IMR-90 (cell line): ENCODE measurements at regions not wholly inside any gene's neighbourhood (a gene's known extent, or its start where the extent isn't known, plus 50 kb on each side); places are given as distances from the start of the nearest gene placed in this dataset.

Source experiments
- ATAC-seq: fragments of 200-7000 bp; cut with Tn5 transposase; 2 replicates; pipeline ENCODE4 v1.9.1; 2020; ENCODE audit warnings: low read depth, mild to moderate bottlenecking, moderate library complexity
- BruUV-seq: library from RNA; stranded (reverse); fragments of 400-500 nt; replicated peaks from 2 replicates; lab custom pipeline; 2021; lab: Mats Ljungman, UMichigan
- CTCF ChIA-PET: fragments of 300-600 bp; formaldehyde crosslinking; extraction: SDS; loops from one replicate; lab custom pipeline; 2021; ENCODE audit warnings: antibody characterized with exemption; lab: Yijun Ruan, JAX
- POLR2A ChIA-PET: fragments of 300-600 bp; sonication (Branson Sonifier 250); formaldehyde crosslinking; loops from one replicate; lab custom pipeline; 2022; ENCODE audit warnings: antibody characterized with exemption; ENCODE audit not compliant: unreplicated experiment; lab: Charles Lee
- DNase-seq: peaks from one replicate; pipeline ENCODE4 v3.0.0; 2013
- H2AFZ ChIP-seq: replicated peaks from 2 replicates; pipeline ENCODE3; 2013; ENCODE audit warnings: low read length, mild to moderate bottlenecking; ENCODE audit not compliant: poor library complexity
- H2AK5ac ChIP-seq: 2 replicates; pipeline ENCODE4 v1.6.1; 2013; ENCODE audit warnings: low read depth, low read length, inconsistent platforms
- H2AK9ac ChIP-seq: replicated peaks from 2 replicates; pipeline ENCODE3; 2013; ENCODE audit warnings: mild to moderate bottlenecking, low read depth, low read length, moderate library complexity; ENCODE audit not compliant: poor library complexity
- H2BK120ac ChIP-seq: 2 replicates; pipeline ENCODE4 v1.6.1; 2013; ENCODE audit warnings: low read depth, low read length, inconsistent platforms
- H2BK15ac ChIP-seq: 3 replicates; pipeline ENCODE4 v1.6.1; 2013; ENCODE audit warnings: low read depth, low read length, inconsistent platforms
- H2BK20ac ChIP-seq: 2 replicates; pipeline ENCODE4 v1.6.1; 2013; ENCODE audit warnings: low read depth, mild to moderate bottlenecking, inconsistent platforms, low read length, moderate library complexity
- H2BK5ac ChIP-seq: 2 replicates; pipeline ENCODE4 v1.6.1; 2013; ENCODE audit warnings: mild to moderate bottlenecking, low read depth, low read length, inconsistent platforms; ENCODE audit not compliant: poor library complexity, severe bottlenecking
- H3K14ac ChIP-seq: replicated peaks from 2 replicates; pipeline ENCODE4 v1.6.1; 2013; ENCODE audit warnings: low read depth, low read length, inconsistent platforms
- H3K18ac ChIP-seq: 2 replicates; pipeline ENCODE4 v1.6.1; 2013; ENCODE audit warnings: low read depth, low read length, control low read depth
- H3K23ac ChIP-seq: 2 replicates; pipeline ENCODE4 v1.6.1; 2013; ENCODE audit warnings: low read depth, low read length, inconsistent platforms
- H3K27ac ChIP-seq: 2 replicates; pipeline ENCODE4 v1.5.1; 2013; ENCODE audit warnings: mild to moderate bottlenecking, control low read depth, low read length; ENCODE audit not compliant: insufficient read depth
- H3K27me3 ChIP-seq: 2 replicates; pipeline ENCODE4 v1.6.1; 2013; ENCODE audit warnings: low read length; ENCODE audit not compliant: control insufficient read depth, insufficient read depth
- H3K36me3 ChIP-seq: 2 replicates; pipeline ENCODE4 v1.6.1; 2013; ENCODE audit warnings: low read length, mixed read lengths; ENCODE audit not compliant: control insufficient read depth, insufficient read depth
- H3K4ac ChIP-seq: 2 replicates; pipeline ENCODE4 v1.6.1; 2013; ENCODE audit warnings: low read depth, low read length, inconsistent platforms
- H3K4me1 ChIP-seq: 2 replicates; pipeline ENCODE4 v1.6.1; 2013; ENCODE audit warnings: low read length, mixed read lengths; ENCODE audit not compliant: control insufficient read depth, insufficient read depth
- H3K4me2 ChIP-seq: 2 replicates; pipeline ENCODE4 v1.6.1; 2013; ENCODE audit warnings: low read depth, mild to moderate bottlenecking, control low read depth, low read length, moderate library complexity
- H3K4me3 ChIP-seq: 2 replicates; pipeline ENCODE4 v1.5.1; 2013; ENCODE audit warnings: low read depth, mild to moderate bottlenecking, control low read depth, low read length, moderate library complexity; ENCODE audit not compliant: insufficient read depth
- H3K56ac ChIP-seq: 2 replicates; pipeline ENCODE4 v1.6.1; 2013; ENCODE audit warnings: low read length, inconsistent platforms; ENCODE audit not compliant: insufficient read depth; ENCODE audit errors: extremely low read depth
- H3K79me1 ChIP-seq, 2 experiments: 2 replicates each; pipeline ENCODE4 v1.6.1; 2013; ENCODE audit warnings: low read length in 2 of 2, inconsistent platforms in 1 of 2, low read depth in 1 of 2
- H3K9ac ChIP-seq: 2 replicates; pipeline ENCODE4 v1.6.1; 2013; ENCODE audit warnings: low read depth, low read length, control low read depth
- H3K9me1 ChIP-seq: 2 replicates; pipeline ENCODE4 v1.6.1; 2013; ENCODE audit warnings: low read length, inconsistent platforms; ENCODE audit not compliant: insufficient read depth
- H3K9me3 ChIP-seq: 2 replicates; pipeline ENCODE4 v1.6.1; 2013; ENCODE audit warnings: low read length; ENCODE audit not compliant: control insufficient read depth, insufficient read depth
- H4K20me1 ChIP-seq: 2 replicates; pipeline ENCODE4 v1.6.1; 2013; ENCODE audit warnings: low read length, inconsistent platforms; ENCODE audit not compliant: insufficient read depth
- H4K5ac ChIP-seq: 2 replicates; pipeline ENCODE4 v1.6.1; 2013; ENCODE audit warnings: mild to moderate bottlenecking, low read depth, low read length, control low read depth
- H4K8ac ChIP-seq, 2 experiments: 2 replicates each; pipeline ENCODE4 v1.6.1; 2013; ENCODE audit warnings: low read depth in 2 of 2, low read length in 2 of 2, control low read depth in 1 of 2, inconsistent platforms in 1 of 2
- H4K91ac ChIP-seq: 2 replicates; pipeline ENCODE4 v1.6.1; 2013; ENCODE audit warnings: low read depth, low read length, inconsistent platforms; ENCODE audit not compliant: insufficient read depth
- BHLHE40 ChIP-seq: fragments of 150-350 bp; IDR thresholded peaks from 2 replicates; pipeline ENCODE4 v1.6.1; 2016; ENCODE audit warnings: mild to moderate bottlenecking, low read depth, low read length
- CEBPB ChIP-seq: IDR thresholded peaks from 2 replicates; pipeline ENCODE4 v1.6.1; 2012; ENCODE audit warnings: low read depth, low read length, improper control_type of control experiment
- CHD1 ChIP-seq: IDR thresholded peaks from 2 replicates; pipeline ENCODE4 v1.6.1; 2012; ENCODE audit warnings: low read depth, low read length, improper control_type of control experiment
- CTCF ChIP-seq: conservative IDR thresholded peaks from 2 replicates; pipeline ENCODE4 v1.5.1; 2012; ENCODE audit warnings: mild to moderate bottlenecking, low read depth, low read length, improper control_type of control experiment
- ELK1 ChIP-seq: fragments of 150-350 bp; IDR thresholded peaks from 2 replicates; pipeline ENCODE4 v1.6.1; 2016; ENCODE audit warnings: low read depth, mild to moderate bottlenecking, low read length, moderate library complexity, borderline replicate concordance
- FOS ChIP-seq: fragments of 150-350 bp; IDR thresholded peaks from 2 replicates; pipeline ENCODE4 v1.6.1; 2016; ENCODE audit warnings: low read depth, low read length
- MAFK ChIP-seq: IDR thresholded peaks from 2 replicates; pipeline ENCODE4 v1.6.1; 2012; ENCODE audit warnings: low read depth, low read length, improper control_type of control experiment
- MAZ ChIP-seq: IDR thresholded peaks from 2 replicates; pipeline ENCODE4 v1.6.1; 2012; ENCODE audit warnings: low read depth, mild to moderate bottlenecking, low read length, improper control_type of control experiment, moderate library complexity, borderline replicate concordance
- MXI1 ChIP-seq: IDR thresholded peaks from 2 replicates; pipeline ENCODE4 v1.6.1; 2012; ENCODE audit warnings: low read depth, mild to moderate bottlenecking, low read length, moderate library complexity, borderline replicate concordance
- NFE2L2 ChIP-seq: fragments of 150-350 bp; IDR thresholded peaks from 2 replicates; pipeline ENCODE4 v1.6.1; 2016; ENCODE audit warnings: low read depth, mild to moderate bottlenecking, low read length
- POLR2A ChIP-seq: IDR thresholded peaks from 2 replicates; pipeline ENCODE4 v1.6.1; 2012; ENCODE audit warnings: mild to moderate bottlenecking, low read depth, low read length
- RAD21 ChIP-seq: IDR thresholded peaks from 2 replicates; pipeline ENCODE4 v1.6.1; 2012; ENCODE audit warnings: low read length, improper control_type of control experiment
- RCOR1 ChIP-seq: IDR thresholded peaks from 2 replicates; pipeline ENCODE4 v1.6.1; 2012; ENCODE audit warnings: mild to moderate bottlenecking, low read length, improper control_type of control experiment; ENCODE audit not compliant: insufficient replicate concordance
- RFX5 ChIP-seq: IDR thresholded peaks from 2 replicates; pipeline ENCODE4 v1.8.0; 2012; ENCODE audit warnings: low read depth, mild to moderate bottlenecking, low read length, moderate library complexity
- SMC3 ChIP-seq: fragments of 150-350 bp; IDR thresholded peaks from 2 replicates; pipeline ENCODE4 v1.6.1; 2016; ENCODE audit warnings: low read depth, mild to moderate bottlenecking, antibody characterized with exemption, low read length, moderate library complexity
- USF2 ChIP-seq: fragments of 150-350 bp; IDR thresholded peaks from 2 replicates; pipeline ENCODE4 v1.6.1; 2017; ENCODE audit warnings: mild to moderate bottlenecking, antibody characterized with exemption, low read length, low read depth
- whole genome bisulfite sequencing, 2 experiments: methylation state at CpG; one replicate each; pipeline versions ENCODE4 v1.1.5 to v1.1.7; 2013; ENCODE audit warnings: missing lambda C conversion rate in 2 of 2; ENCODE audit not compliant: insufficient read length in 1 of 2; ENCODE audit errors: extremely low coverage in 2 of 2; 5-methylcytosine and 5-hydroxymethylcytosine counted together
- dilution Hi-C: fragments of 300-500 bp; cut with HindIII; formaldehyde crosslinking; loops from one replicate; pipeline ENCODE4 v1.14.3; 2018; ENCODE audit warnings: low sequenced_read_pairs; ENCODE audit not compliant: unreplicated experiment
- in situ Hi-C: fragments of 300-500 bp; cut with MboI; formaldehyde crosslinking; loops from 3 replicates; pipeline ENCODE4 v1.14.3; 2019; ENCODE audit warnings: low sequenced_read_pairs, inconsistent platforms, mixed read lengths
- intact Hi-C: fragments of 100-400 bp; cut with micrococcal nuclease; formaldehyde crosslinking; loops from 2 replicates; pipeline ENCODE4 v1.10.0; 2022

GRCh38 chr2:83280391-83280790 is 1178.7 kb downstream of the SUCLG1 start:
- CTCF ChIA-PET, result no interaction called here
- no peak overlapping the region for H4K91ac ChIP-seq
- H3K9me1 ChIP-seq, result no peaks in the 10 kb centered on the region
- H3K4me1 ChIP-seq, result no peaks in the 10 kb centered on the region
- H3K23ac ChIP-seq, result no peak overlapping the region
- H3K18ac ChIP-seq, result no peak overlapping the region
- no peak overlapping the region for H2AK9ac ChIP-seq
- no peak for DNase-seq
- H2BK15ac ChIP-seq, result no peak overlapping the region
- no peak for TF ChIP-seq FOS
- TF ChIP-seq MXI1, result no peak
- no peak for TF ChIP-seq NFE2L2
- TF ChIP-seq CTCF, result no peak
- TF ChIP-seq USF2, result no peak
- no peak for TF ChIP-seq RCOR1
- no peak for TF ChIP-seq ELK1
- no peak for TF ChIP-seq MAFK
- no peak for TF ChIP-seq SMC3
- TF ChIP-seq RFX5, result no peak
- TF ChIP-seq CHD1, result no peak
- TF ChIP-seq POLR2A, result no peak
- TF ChIP-seq MAZ, result no peak
- TF ChIP-seq RAD21, result no peak
- no peak for TF ChIP-seq CEBPB
- TF ChIP-seq BHLHE40, result no peak
- H2AK5ac ChIP-seq, result no peak overlapping the region
- in situ Hi-C loops, result no loop called here
- H3K9ac ChIP-seq, result no peak overlapping the region
- H3K4me3 ChIP-seq, result no peak overlapping the region
- no peak overlapping the region for H2BK20ac ChIP-seq
- H3K27me3 ChIP-seq, result no peaks in the 10 kb centered on the region
- H3K56ac ChIP-seq, result no peak overlapping the region
- WGBS, 2 experiments, result no CpG with 5 or more reads among the region's 1 CpG
- no peaks in the 10 kb centered on the region for H3K36me3 ChIP-seq
- dilution Hi-C loops, result no loop called here
- H3K27ac ChIP-seq, result no peak overlapping the region
- POLR2A ChIA-PET, result no interaction called here
- no peak overlapping the region for H4K8ac ChIP-seq
- no peak overlapping the region for H3K4ac ChIP-seq
- no peak overlapping the region for H2BK5ac ChIP-seq
- no peaks in the 10 kb centered on the region for H4K20me1 ChIP-seq
- H3K79me1 ChIP-seq, result no peaks in the 10 kb centered on the region
- no peak overlapping the region for H2BK120ac ChIP-seq
- H4K5ac ChIP-seq, result no peak overlapping the region
- no peak overlapping the region for H2AFZ ChIP-seq
- H3K14ac ChIP-seq, result no peak overlapping the region
- BruUV-seq, result no TSS peak
- no peak for ATAC-seq
- no peak overlapping the region for H3K4me2 ChIP-seq
- no peaks in the 10 kb centered on the region for H3K9me3 ChIP-seq
- intact Hi-C loops, result no loop called here
